SH-SY5Y (cell line): ENCODE measurements at regions not wholly inside any gene's neighbourhood (a gene's known extent, or its start where the extent isn't known, plus 50 kb on each side); places are given as distances from the start of the nearest gene placed in this dataset.

ENCODE experiments used
- GATA2 ChIP-seq: IDR thresholded peaks from 2 replicates; pipeline ENCODE4 v1.6.1; 2011; ENCODE audit warnings: mild to moderate bottlenecking, low read depth, low read length
- GATA3 ChIP-seq: IDR thresholded peaks from 2 replicates; pipeline ENCODE4 v1.6.1; 2011; ENCODE audit warnings: low read depth, mild to moderate bottlenecking, low read length, moderate library complexity

GRCh38 chr14:71467361-71467811 is 464.8 kb upstream of the RGS6 start:
- TF ChIP-seq GATA3 (no peak), GATA2 (no peak)
